K562 (cell line): ENCODE measurements at regions not wholly inside any gene's neighbourhood (a gene's known extent, or its start where the extent isn't known, plus 50 kb on each side); places are given as distances from the start of the nearest gene placed in this dataset.

Experiments used
- ATAC-seq: fragments of 200-7000 bp; cut with Tn5 transposase; 3 replicates; pipeline ENCODE4 v1.9.1; 2020; ENCODE audit warnings: moderate library complexity
- BruUV-seq: library from RNA; stranded (reverse); fragments of 400-500 nt; replicated peaks from 2 replicates; lab custom pipeline; 2021; lab: Mats Ljungman, UMichigan
- CTCF ChIA-PET: fragments of 300-600 bp; formaldehyde crosslinking; extraction: SDS; loops from one replicate; lab custom pipeline; 2021; ENCODE audit warnings: low intra/inter-chr PET ratio; lab: Yijun Ruan, JAX
- POLR2A ChIA-PET: fragments of 300-600, 350-650 bp; sonication (Branson Sonifier 250); formaldehyde crosslinking; extraction: SDS; loops from one replicate; lab custom pipeline; 2021; ENCODE audit warnings: antibody characterized with exemption, inconsistent platforms; lab: Yijun Ruan, JAX
- DNase-seq, 4 experiments: peaks; one replicate each; pipeline versions ENCODE4 v3.0.0 to v3.0.0-alpha.2; 2011 to 2018; ENCODE audit warnings: low spot score in 3 of 4, mixed read lengths in 3 of 4; ENCODE audit errors: extremely low read depth in 1 of 4
- FAIRE-seq: peaks from 2 replicates; lab custom pipeline; 2011; peaks lifted over from hg19 to GRCh38; lab: Jason Lieb, UNC
- H2AFZ ChIP-seq: 2 replicates; pipeline ENCODE4 v1.6.0; 2011; ENCODE audit warnings: low read depth, low read length, control low read depth, inconsistent platforms
- H3K27ac ChIP-seq: fragments of 200-600 bp; 3 replicates; pipeline ENCODE4 v1.8.0; 2011; ENCODE audit warnings: low read depth, mild to moderate bottlenecking, control low read depth, inconsistent platforms, low read length, moderate library complexity, mixed read lengths; ENCODE audit errors: extremely low read depth
- H3K27me3 ChIP-seq, 2 experiments: fragments of 300-600 bp in 1 of 2; 2 replicates in 1 of 2; 3 replicates in 1 of 2; pipeline versions ENCODE4 v1.6.0 to v1.8.0; 2011; ENCODE audit warnings: inconsistent platforms in 2 of 2, low read length in 2 of 2, mild to moderate bottlenecking in 1 of 2, mixed read lengths in 1 of 2, moderate library complexity in 1 of 2; ENCODE audit not compliant: control insufficient read depth in 2 of 2, insufficient read depth in 2 of 2
- H3K36me3 ChIP-seq: fragments of 300-600 bp; 3 replicates; pipeline ENCODE4 v1.8.0; 2011; ENCODE audit warnings: mild to moderate bottlenecking, low read length, inconsistent platforms; ENCODE audit not compliant: control insufficient read depth, insufficient read depth
- H3K4me1 ChIP-seq, 2 experiments: fragments of 200-600 bp in 1 of 2; replicated peaks in 1 of 2; 2 replicates in 1 of 2; 3 replicates in 1 of 2; pipeline versions ENCODE4 v1.5.1 to v1.8.0; 2011; ENCODE audit warnings: inconsistent platforms in 2 of 2, low read length in 2 of 2, mild to moderate bottlenecking in 1 of 2, mixed read lengths in 1 of 2, moderate library complexity in 1 of 2; ENCODE audit not compliant: control insufficient read depth in 2 of 2, insufficient read depth in 2 of 2
- H3K4me2 ChIP-seq: 2 replicates; pipeline ENCODE4 v1.6.1; 2011; ENCODE audit warnings: low read length, control low read depth, inconsistent platforms, mixed read lengths; ENCODE audit not compliant: insufficient read depth
- H3K4me3 ChIP-seq: fragments of 200-600 bp; sonication (generic), shearing (Covaris generic); 2 replicates; pipeline ENCODE4 v1.5.1; 2016; ENCODE audit warnings: control low read depth, inconsistent platforms
- H3K79me2 ChIP-seq: fragments of 200-600 bp; 3 replicates; pipeline ENCODE4 v1.8.0; 2011; ENCODE audit warnings: low read length, inconsistent platforms; ENCODE audit not compliant: control insufficient read depth, insufficient read depth
- H3K9ac ChIP-seq, 2 experiments: 2 replicates each; pipeline versions ENCODE4 v1.6.0 to v1.6.1; 2011; ENCODE audit warnings: low read depth in 2 of 2, low read length in 2 of 2, control low read depth in 1 of 2, inconsistent platforms in 1 of 2, mild to moderate bottlenecking in 1 of 2, mixed read lengths in 1 of 2; ENCODE audit not compliant: insufficient read depth in 1 of 2
- H3K9me1 ChIP-seq: one replicate; pipeline ENCODE4 v1.6.0; 2011; ENCODE audit warnings: inconsistent platforms, mild to moderate bottlenecking, low read length, moderate library complexity; ENCODE audit not compliant: control insufficient read depth, insufficient read depth
- H3K9me3 ChIP-seq: replicated peaks from 2 replicates; pipeline ENCODE4 v1.5.1; 2011; ENCODE audit warnings: low read depth, low read length, inconsistent platforms; ENCODE audit not compliant: control insufficient read depth, insufficient read depth
- H4K20me1 ChIP-seq: replicated peaks from 2 replicates; pipeline ENCODE4 v1.6.1; 2011; ENCODE audit warnings: low read length, inconsistent platforms, mixed read lengths; ENCODE audit not compliant: control insufficient read depth, insufficient read depth
- ATF1 ChIP-seq, 2 experiments: fragments of 450-650 bp in 1 of 2; IDR thresholded peaks; 2 replicates each; pipeline ENCODE4 v1.6.1; 2016; ENCODE audit warnings: missing compliant biosample characterization in 1 of 2, missing genetic modification characterization in 1 of 2
- BRD9 ChIP-seq: fragments of 450-650 bp; IDR thresholded peaks from 2 replicates; pipeline ENCODE4 v1.6.1; 2018; ENCODE audit warnings: low read depth; ENCODE audit not compliant: partially characterized antibody
- CBX8 ChIP-seq: fragments of 200-600 bp; sonication (generic); IDR thresholded peaks from 2 replicates; pipeline ENCODE4 v1.6.1; 2012; ENCODE audit warnings: borderline replicate concordance, mixed run types, low read depth, mild to moderate bottlenecking, moderate library complexity, mixed read lengths, low read length, control low read depth, inconsistent platforms; ENCODE audit not compliant: poor library complexity, severe bottlenecking; ENCODE audit errors: extremely low read depth
- GTF2E2 ChIP-seq: fragments of 200-800 bp; sonication (Bioruptor generic); IDR thresholded peaks from 2 replicates; pipeline ENCODE4 v1.6.1; 2016; ENCODE audit warnings: missing genetic modification characterization, missing compliant biosample characterization
- KLF1 ChIP-seq: fragments of 450-650 bp; IDR thresholded peaks from 2 replicates; pipeline ENCODE4 v1.6.1; 2016; ENCODE audit warnings: missing genetic modification characterization, missing compliant biosample characterization
- NCOA6 ChIP-seq: fragments of 450-650 bp; IDR thresholded peaks from 2 replicates; pipeline ENCODE4 v1.6.1; 2017; ENCODE audit warnings: mild to moderate bottlenecking
- POU5F1 ChIP-seq: fragments of 150-350 bp; IDR thresholded peaks from 2 replicates; pipeline ENCODE4 v1.6.1; 2014; ENCODE audit warnings: borderline replicate concordance, low read length, low read depth, mild to moderate bottlenecking; ENCODE audit not compliant: partially characterized antibody
- SPI1 ChIP-seq: IDR thresholded peaks from 2 replicates; pipeline ENCODE4 v1.6.1; 2011; ENCODE audit warnings: low read depth, low read length, control low read depth, borderline replicate concordance
- U2AF1 ChIP-seq: fragments of 200-400 bp; formaldehyde crosslinking; optimal IDR thresholded peaks from 2 replicates; pipeline ENCODE3; 2017; ENCODE audit warnings: mild to moderate bottlenecking, low read depth, low read length, moderate library complexity
- ZBED1 ChIP-seq: IDR thresholded peaks from 2 replicates; pipeline ENCODE4 v1.6.1; 2014
- ZFPM2 ChIP-seq: fragments of 250-450 bp; sonication (Bioruptor Pico); IDR thresholded peaks from 2 replicates; pipeline ENCODE4 v1.5.1; 2022; ENCODE audit warnings: mild to moderate bottlenecking
- ZNF586 ChIP-seq: fragments of 450-650 bp; formaldehyde crosslinking; conservative IDR thresholded peaks from 2 replicates; pipeline ENCODE4 v1.4.0; 2020; ENCODE audit warnings: mild to moderate bottlenecking, moderate library complexity
- ZNF764 ChIP-seq: fragments of 250-450 bp; sonication (Bioruptor Pico); IDR thresholded peaks from 2 replicates; pipeline ENCODE4 v1.4.0; 2020; ENCODE audit warnings: low read depth, mild to moderate bottlenecking, moderate library complexity
- WGBS: fragments of 100-300 bp; shearing (Covaris generic); methylation state at CpG from one replicate; pipeline ENCODE4 v1.1.6; 2016; ENCODE audit warnings: low coverage, mixed read lengths; ENCODE audit not compliant: insufficient coverage; ENCODE audit errors: missing lambda C conversion rate; 5-methylcytosine and 5-hydroxymethylcytosine counted together
- in situ Hi-C: fragments of 300-500 bp; cut with MboI; formaldehyde crosslinking; loops from 4 replicates; pipeline ENCODE4 v1.15.0; 2018; ENCODE audit warnings: inconsistent platforms, mixed read lengths
- intact Hi-C: fragments of 100-400 bp; cut with micrococcal nuclease; formaldehyde crosslinking; loops from 2 replicates; pipeline ENCODE4 v1.14.2; 2022
- TF ChIP-seq, protein P1 (sequence below), 2 experiments: fragments of 450-650 bp in 1 of 2; sonication (generic) in 1 of 2; formaldehyde crosslinking; conservative IDR thresholded peaks; 2 replicates each; pipeline versions ENCODE4 v1.4.0 to v1.8.1; 2020 to 2022; ENCODE audit warnings: mild to moderate bottlenecking in 1 of 2, missing genetic modification reagents in 1 of 2

DNA sequence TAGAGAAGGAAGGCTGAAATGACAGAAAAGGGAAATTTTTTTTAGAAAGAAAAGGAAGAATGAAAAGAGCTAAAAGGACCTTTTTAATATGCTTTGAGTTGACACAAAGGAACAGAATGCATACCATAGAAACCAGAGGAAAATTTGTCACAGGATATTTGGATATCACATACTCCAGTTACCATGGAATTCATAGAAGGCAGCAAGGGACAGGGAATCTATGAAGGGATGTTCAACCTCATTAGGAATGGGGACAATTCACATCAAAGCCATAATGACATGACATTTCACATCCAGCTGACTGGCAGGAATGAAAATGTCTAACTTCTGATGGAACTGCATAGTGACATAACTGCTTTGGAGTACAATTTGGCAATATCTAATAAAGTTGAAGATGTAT lies 469.4 kb downstream of the CCER1 start (continued):
- TF ChIP-seq, protein P1, sequence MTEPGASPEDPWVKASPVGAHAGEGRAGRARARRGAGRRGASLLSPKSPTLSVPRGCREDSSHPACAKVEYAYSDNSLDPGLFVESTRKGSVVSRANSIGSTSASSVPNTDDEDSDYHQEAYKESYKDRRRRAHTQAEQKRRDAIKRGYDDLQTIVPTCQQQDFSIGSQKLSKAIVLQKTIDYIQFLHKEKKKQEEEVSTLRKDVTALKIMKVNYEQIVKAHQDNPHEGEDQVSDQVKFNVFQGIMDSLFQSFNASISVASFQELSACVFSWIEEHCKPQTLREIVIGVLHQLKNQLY (CRISPR knock-in tag; conservative IDR thresholded peaks at IDR 0.05), result no peak
- TF ChIP-seq KLF1 (tag) (no peak), ZNF586 (CRISPR knock-in tag) (no peak), NCOA6 (no peak), ZNF764 (no peak), BRD9 (no peak), ZBED1 (no peak), GTF2E2 (tag) (no peak), POU5F1 (no peak), ZFPM2 (no peak)

DNA sequence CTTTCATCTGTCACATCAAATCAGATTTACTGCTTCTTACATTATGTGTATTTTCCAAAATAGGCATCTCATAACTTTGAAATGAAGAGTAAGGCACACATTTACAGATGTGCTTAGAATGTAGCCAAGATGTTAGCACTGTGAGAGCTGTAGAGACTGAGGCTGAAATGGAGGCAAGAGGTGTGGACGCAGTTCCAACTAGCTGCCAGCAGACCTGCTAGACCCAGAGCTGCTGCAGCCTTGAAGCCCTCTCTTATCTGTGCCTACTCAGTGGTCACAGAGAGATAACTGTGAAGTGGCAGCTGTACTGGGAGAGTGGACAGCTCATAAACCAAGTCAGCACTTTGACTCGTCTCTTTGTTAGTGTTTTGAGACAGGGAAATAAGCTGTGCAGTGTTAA lies 470.9 kb downstream of the CCER1 start:
- ChIA-PET POLR2A (interaction anchor here (0.6 kb wide), 1 partner anchor 482 kb away, joined by 3 read pairs; no protein-coding TSS in a partner anchor), CTCF (no interaction called here)
- no peak for FAIRE-seq
- Histone ChIP-seq H3K27ac (no peak overlapping the region), H3K4me2 (no peak overlapping the region), H3K27me3 (no peaks in the 10 kb centered on the region), H4K20me1 (no peaks in the 10 kb centered on the region), H3K4me3 (no peak overlapping the region), H3K9me1 (no peaks in the 10 kb centered on the region), H3K36me3 (no peaks in the 10 kb centered on the region), H3K4me1 (no peaks in the 10 kb centered on the region), H2AFZ (no peak overlapping the region), H3K9me3 (no peaks in the 10 kb centered on the region), H3K79me2 (no peaks in the 10 kb centered on the region), H3K9ac (no peak overlapping the region)
- intact Hi-C loops, result no loop called here
- TF ChIP-seq U2AF1 (no peak), SPI1 (no peak), ATF1 (CRISPR knock-in tag; IDR thresholded peaks at IDR 0.05) (no peak), ATF1 (tag; IDR thresholded peaks at IDR 0.05) (no peak), CBX8 (no peak)
- in situ Hi-C loops, result no loop called here
- BruUV-seq, result no TSS peak
- DNase-seq, result no peak
- WGBS, result 0% methylated on average over 2 of the region's 2 CpGs
- ATAC-seq, result no peak
